NCI-H146 (cell line): ENCODE measurements at regions not wholly inside any gene's neighbourhood (a gene's known extent, or its start where the extent isn't known, plus 50 kb on each side); places are given as distances from the start of the nearest gene placed in this dataset.
"Not testable (repeated sequence)": the region's sequence is repeated elsewhere in the genome, so short reads cannot be mapped to it uniquely, and the experiment has no call there.

Source experiments
- DNase-seq: peaks from one replicate; lab custom pipeline; 2025; lab: John Stamatoyannopoulos, UW

DNA sequence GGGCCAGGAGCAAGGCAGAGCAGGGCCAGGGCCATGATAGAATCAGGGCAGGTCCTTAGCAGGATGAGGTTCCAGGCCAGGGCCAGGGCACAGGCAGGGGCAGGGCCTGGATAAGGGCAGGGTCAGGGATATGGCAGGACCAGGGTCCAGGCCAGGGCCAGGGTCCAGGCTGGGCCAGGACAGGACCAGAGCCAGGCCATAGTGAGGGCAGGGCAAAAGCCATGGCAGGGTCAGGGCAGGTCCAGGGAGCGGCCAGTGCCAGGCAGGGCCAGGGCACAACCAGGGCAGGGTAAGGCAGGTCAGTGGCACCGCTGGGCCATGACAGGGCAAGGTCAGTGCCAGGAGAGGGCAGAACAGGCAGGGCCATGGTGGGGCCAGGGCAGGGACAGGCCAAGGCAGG lies 152.2 kb downstream of the LIPI start:
- DNase-seq: no peak

- not testable (repeated sequence) for DNase-seq
Measured at GRCh38 chr21:14057841-14058481, 152.8 kb downstream of the LIPI start.

DNA sequence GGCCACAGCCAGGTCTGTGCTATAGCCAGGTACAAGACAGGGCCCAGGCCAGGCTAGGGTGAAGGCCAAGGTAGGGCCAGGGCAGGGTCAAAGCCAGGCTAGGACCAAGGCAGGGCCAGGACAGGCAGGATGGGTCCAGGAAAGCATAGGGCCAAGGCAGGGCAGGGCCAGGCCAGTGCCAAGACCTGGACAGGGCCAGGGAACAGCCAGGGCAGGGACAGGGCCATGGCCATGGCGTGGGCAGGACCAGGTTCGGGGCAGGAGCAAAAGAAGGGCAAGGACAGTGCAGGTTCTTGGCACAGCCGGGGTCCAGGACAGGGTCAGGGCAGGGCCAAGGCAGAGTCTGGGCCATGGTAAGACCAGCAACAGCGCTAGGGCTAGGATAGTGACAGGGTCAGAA lies 153.4 kb downstream of the LIPI start:
- DNase-seq: no peak

DNA sequence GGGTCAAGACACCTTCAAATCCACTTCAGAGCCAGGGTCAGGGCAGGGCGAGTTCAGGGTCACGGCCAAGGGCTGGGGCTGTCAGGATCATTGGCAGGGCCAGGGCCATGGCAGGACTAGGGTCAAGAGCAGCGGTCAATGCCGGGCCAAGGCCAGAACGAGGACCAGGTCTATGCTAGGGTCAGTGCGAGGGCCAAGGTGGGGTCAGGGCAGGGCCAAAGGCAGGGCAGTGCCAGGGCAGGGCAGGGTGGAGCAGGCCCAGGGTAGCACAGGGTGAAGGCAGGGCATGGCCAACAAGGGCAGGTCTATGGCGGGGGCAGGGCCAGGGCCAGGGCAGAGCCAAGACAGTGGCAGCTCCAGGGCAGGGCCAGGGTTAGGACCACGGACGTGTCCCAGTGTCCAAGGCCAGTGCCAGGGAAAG lies 154.0 kb downstream of the LIPI start:
- DNase-seq: no peak

- DNase-seq: not testable (repeated sequence)
Measured at GRCh38 chr21:14055746-14056515, 154.8 kb downstream of the LIPI start.

GRCh38 chr21:14054682-14055081 lies 156.1 kb downstream of the LIPI start:
- no peak for DNase-seq

DNA sequence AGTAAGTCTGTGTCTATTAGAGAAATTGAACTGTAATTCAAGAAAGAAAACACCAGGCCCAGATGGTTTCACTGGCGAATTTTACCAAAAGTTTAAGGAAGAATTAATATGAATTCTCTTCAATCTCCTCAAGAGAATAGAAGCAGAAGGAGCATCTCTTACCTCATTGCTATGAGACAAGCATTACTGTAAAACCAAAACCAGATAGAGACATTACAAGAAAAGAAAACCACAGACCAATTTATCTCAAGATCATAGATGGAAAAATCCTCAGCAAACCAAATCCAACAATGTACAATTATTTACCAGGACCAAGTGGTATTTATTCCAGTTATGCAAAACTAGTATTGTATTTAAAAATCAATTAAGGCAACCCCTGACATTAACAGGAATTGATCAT lies 160.6 kb downstream of the LIPI start:
- no peak for DNase-seq

- DNase-seq: no peak
Measured at GRCh38 chr21:14046401-14046800, 164.4 kb downstream of the LIPI start.

DNA sequence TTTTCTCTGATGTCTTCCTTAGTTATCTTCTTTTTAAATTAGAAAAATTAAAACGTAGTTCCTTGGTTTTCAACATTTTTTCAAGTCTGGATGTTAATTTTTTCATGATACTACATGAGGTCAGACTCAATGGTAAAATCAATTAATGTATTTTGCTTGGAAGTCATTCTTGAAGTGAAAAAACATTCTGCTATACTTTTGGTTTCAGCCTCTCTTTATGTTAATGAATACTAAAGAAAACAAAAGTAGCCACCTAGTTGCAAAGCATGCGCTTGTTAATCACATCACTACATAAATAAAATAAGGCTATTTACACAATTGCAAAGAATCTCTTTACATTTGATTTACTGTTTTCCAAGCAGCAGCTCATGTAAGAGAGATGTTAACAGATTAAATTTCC lies 170.4 kb downstream of the LIPI start:
- DNase-seq: no peak

DNA sequence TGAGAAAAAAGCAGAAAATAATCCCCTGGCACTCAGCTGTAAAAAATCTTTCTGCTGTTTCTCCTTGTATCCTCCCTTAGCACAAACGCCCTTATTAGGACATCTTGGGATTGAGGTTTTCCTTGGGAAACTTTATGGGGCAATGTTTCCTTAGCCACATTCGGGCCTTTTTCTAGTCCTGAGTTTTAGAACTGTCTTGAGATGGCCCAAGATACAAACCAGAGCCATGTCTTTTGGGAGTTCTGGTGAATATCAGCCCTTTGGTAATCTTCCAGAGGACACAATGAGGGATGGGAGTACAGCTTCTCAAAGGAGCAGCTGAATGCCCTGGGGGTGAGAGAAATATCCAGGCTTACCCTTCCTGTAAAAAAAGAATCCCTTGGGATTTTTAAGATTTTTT lies 182.1 kb downstream of the LIPI start:
- DNase-seq: not testable (repeated sequence)

DNA sequence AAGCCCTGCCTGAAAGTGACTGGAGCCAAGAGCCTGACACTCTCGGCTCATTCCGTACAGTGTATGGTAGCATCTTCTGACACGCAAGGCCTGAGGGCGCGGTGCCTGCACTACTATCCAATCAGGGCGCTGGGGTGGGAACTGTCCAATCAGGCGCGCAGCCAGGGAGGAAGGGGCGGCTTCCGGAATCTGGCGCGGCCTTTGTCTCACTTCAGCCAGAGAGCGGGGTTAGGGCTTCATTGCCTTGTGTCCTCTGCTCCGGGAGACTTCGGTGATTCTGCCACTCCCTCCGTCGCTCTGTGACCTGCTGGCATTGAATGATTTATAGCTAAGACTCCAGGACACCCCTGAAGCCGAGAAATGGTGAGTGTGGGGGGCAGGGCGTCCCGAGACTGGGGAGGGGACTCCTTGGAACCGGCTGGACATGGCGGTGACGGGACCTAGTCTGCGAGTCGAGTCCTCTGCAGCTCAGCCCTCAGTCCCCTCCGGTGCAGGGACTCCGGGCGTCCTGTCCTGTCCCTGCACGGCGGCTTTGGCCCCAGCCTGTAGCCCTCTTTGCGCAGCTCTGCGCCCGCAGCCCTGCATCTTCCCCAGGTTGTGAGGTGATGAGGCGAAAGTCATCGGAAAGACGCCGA lies 183.4 kb downstream of the LIPI start:
- peak; percentile 87 for DNase-seq

- not testable (repeated sequence) for DNase-seq
Measured at GRCh38 chr21:14020108-14020507, 190.6 kb downstream of the LIPI start.

DNA sequence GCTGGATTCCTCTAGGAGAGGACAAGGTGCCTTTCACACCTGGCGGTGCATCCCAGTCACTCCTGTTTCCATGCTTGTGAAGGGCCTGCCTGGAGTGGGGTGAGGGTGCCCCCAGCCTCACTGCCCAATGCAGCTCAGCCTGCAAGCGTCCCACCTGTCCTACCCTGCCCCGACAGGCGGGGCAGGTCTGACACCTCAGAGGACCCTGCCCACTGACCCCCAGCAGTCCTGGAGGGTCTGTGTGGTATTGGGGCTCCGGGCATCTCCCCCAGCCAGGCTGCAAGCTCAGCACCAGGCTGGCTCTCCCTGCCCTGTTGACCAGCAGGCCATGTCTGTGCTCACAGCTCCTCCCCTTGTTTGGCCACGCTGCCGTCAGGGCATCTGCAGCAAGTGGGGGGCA lies 194.9 kb downstream of the LIPI start:
- not testable (repeated sequence) for DNase-seq

DNA sequence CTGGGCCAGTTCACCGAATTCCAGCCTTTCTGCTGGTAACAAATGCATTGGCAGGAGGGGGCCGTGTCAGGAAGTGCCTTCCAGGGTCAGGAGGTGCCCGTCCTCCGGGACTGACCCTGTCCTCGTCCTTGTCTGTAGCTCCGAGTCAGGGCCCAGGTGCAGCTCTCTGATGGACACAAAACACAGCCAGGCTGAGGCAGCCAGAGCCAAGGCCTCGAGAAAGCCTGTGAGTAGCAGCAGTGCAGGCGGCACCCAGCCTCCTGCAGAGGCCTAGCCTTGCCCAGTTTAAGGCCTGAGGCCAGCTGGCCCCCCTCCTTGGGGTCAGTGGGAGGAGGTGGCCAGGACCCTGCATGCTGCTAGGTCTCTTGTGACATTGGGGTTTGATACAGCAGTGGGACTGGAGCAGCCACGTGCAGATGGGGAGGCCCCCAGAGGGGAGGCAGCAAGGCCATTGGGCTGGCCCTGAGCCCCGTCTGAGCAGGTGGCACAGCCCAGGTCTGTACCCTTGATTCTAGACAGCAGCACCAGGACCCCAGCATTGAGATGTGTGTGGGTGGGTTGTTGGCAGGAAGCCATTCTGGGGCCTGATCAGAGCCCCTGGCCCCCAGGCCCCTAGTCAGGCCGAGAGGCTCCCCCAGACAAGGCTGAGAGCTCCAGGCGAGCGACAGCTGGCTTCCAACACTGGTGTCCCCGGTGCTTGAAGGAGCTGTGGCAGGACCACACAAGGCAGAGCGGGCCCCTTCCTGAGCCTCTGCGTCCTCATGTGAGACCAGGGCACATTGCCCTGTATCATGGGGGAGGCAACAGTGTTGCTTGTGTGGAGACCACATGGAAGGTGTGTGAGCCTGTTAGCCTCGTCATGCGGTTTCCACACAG lies 196.9 kb downstream of the LIPI start:
- not testable (repeated sequence) for DNase-seq

DNA sequence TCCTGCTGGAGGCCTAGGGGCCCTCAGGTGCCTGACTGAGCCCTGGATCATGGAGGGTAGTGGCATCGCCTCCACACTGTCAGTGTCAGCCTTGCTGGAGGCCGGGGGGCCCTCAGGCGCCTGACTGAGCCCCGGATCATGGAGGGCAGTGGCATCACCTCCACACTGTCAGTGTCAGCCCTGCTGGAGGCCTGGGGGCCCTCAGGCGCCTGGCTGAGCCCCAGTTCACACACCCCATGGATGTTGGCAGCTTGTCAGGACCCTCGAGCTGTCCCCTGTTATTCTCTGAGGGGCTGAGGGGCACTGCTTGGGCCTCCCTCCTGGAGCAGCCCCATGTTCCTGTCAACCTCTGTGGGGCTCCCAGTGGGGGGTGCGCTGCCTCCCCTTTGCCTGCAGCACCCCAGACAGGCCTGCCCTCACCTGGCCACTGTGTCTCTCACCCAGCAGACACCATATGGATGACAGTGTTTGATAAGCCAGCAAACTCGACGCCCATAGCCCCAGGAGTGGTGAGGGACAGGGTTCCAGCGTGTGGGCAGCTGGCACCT lies 197.6 kb downstream of the LIPI start:
- DNase-seq: no peak

DNA sequence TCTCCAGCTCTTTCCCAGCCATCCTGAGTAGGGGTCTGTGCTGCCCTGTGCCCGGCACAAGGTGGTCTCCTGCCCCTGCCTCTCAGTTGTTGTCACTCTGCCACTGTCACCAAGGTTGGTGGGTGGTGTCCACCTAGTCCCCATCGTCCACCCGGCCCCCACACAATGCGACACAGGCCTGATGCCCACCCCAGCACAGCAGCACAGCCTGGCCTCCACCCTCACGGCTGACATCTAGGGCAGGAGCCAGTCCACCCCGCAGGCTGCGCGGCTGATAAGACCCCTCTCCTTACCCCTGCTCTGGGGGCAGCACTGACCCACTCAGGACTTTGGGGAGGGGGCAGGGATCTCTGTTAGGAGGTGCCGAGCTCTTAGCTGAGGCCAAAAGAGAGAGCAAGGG lies 198.3 kb downstream of the LIPI start:
- no peak for DNase-seq

- DNase-seq: not testable (repeated sequence)
Measured at GRCh38 chr21:14011751-14012150, 199.0 kb downstream of the LIPI start.

DNA sequence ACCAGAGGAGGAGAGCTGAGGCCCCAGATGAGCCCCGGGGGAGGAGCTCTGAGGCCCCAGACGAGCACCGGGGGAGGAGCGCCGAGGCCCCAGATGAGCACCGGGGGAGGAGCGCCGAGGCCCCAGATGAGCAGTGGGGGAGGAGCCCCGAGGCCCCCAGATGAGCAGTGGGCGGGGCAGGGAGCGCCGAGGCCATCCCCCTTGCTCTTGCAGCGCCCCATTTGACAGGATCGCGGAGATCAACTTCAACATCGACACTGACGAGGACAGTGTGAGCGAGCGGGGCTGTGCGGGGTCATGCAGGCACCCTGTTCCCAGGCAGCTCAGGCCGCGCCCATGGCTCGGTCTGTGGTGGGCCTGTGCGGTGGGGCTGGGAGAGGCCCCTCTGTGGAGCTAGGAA lies 199.6 kb downstream of the LIPI start:
- not testable (repeated sequence) for DNase-seq

DNA sequence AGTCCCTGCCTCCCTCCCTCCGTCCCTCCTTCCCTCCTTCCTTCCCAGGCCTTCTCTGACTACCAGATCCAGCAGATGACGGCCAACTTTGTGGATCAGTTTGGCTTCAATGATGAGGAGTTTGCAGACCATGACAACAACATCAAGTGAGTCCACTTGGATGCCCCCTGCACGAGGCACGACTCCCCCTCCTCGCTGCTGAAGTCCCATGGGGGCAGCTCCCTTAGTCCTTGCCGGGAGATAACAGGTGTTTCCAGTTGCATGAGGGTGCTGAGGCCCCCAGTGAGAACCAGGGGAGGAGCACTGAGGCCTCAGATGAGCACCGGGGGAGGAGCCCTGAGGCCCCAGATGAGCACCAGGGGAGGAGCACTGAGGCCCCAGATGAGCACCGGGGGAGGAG lies 200.0 kb downstream of the LIPI start:
- no peak for DNase-seq

DNA sequence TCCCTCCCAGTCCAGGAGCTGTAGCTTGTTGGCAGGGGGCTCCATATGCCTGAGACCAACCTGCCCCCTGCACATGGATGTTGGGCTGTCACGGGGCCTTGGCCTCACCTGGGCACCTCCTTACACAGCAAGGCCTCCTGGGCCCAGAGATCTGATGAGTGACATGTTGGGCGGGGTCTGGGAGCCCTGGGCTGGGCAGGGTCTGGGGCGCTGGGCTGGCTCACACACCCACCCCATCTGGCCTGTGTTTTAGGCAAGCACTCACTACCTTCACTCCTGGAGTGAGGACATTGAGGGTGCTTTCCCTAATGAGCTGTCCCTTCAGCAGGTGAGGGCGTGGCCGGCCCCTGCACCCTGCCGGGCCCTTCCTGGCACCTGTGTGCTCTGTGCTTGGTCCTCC lies 200.8 kb downstream of the LIPI start:
- not testable (repeated sequence) for DNase-seq

DNA sequence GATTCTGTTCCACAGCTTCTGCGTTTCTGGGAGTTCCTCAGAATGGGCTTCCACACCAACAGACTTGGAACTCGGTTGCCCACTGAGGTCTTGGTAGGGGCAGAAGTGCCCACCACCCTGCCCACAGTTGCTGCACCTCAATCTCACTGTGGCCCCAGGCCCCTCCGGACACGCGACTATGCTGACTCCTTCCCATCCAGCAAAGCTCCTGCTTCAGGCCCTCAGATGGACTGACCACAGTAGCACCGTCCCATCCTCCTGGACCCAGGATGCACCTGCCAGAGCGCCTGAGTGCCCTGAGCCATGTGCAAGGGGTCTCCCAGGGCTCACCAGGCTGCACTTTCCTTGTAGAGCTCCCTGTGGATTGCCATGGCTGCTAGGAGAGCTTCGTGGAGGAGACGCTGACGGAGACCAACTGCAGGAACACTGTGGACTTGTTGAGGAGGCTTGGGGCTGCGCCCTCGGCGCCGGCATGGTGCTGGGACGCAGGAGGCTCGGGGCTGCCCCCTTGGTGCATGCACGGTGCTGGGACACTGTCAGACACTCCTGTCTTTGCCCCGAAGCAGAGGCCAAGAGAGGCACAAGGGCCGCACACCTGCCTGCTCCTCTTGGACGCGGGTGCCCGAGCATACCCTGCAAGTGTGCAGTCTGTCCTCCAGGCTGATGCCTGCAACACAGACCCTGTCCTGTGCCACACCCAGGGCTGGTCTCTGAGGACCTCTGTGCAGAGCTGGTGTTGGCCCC lies 201.3 kb downstream of the LIPI start:
- DNase-seq: not testable (repeated sequence)
